ENCODE measurements at regions not wholly inside any gene's neighbourhood (a gene's known extent, or its start where the extent isn't known, plus 50 kb on each side); places are given as distances from the start of the nearest gene placed in this dataset.

- no peaks in the 10 kb centered on the region for H3K27me3 ChIP-seq
- no peak overlapping the region for H3K27ac ChIP-seq
- H3K4me1 ChIP-seq (ENCODE audit: low read depth) = peaks cover 17% of the 10 kb centered on the region
- H3K4me3 ChIP-seq = no peak overlapping the region
- no peak for TF ChIP-seq CTCF (IDR thresholded peaks at IDR 0.05; ENCODE audit: low read depth, low read length)
- no peak for DNase-seq (ENCODE audit: low read depth in 1 of 2, low spot score in 1 of 2)
- no peaks in the 10 kb centered on the region for H3K36me3 ChIP-seq
- no peaks in the 10 kb centered on the region for H3K9me3 ChIP-seq (ENCODE audit: low read depth)
Observed at GRCh38 chr3:177321819-177322218, 124.5 kb upstream of the TBL1XR1 start.

DNA sequence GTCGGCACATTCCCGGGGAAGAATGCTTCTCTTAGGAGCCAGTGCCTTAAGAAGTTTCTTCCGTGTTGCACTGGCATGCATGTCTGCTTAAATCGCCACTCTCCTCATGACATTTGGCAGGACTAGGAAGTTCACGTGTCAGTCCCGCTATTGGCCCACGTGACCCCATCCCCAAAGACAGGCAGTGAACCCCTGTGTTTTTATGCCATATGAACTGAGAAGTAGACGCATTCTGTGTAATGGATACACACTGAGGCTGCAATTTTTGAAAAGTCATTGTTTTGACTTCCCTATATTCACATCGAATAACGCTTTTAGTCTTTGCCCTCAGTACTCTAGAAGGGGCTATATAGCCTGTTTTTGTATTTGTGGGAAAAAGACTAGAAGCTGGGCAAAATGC is 125.6 kb upstream of the TBL1XR1 start:
- H3K9me3 ChIP-seq (ENCODE audit: low read depth) = no peaks in the 10 kb centered on the region
- no peak for TF ChIP-seq CTCF (IDR thresholded peaks at IDR 0.05; ENCODE audit: low read depth, low read length)
- no peaks in the 10 kb centered on the region for H3K27me3 ChIP-seq
- H3K36me3 ChIP-seq = no peaks in the 10 kb centered on the region
- H3K27ac ChIP-seq = no peak overlapping the region
- DNase-seq (ENCODE audit: low read depth in 1 of 2, low spot score in 1 of 2) = no peak
- peaks cover 17% of the 10 kb centered on the region for H3K4me1 ChIP-seq (ENCODE audit: low read depth)
- no peak overlapping the region for H3K4me3 ChIP-seq

GRCh38 chr3:177329854-177330253 is 132.6 kb upstream of the TBL1XR1 start:
- H3K27me3 ChIP-seq = no peaks in the 10 kb centered on the region
- H3K4me1 ChIP-seq (ENCODE audit: low read depth) = peaks cover 9% of the 10 kb centered on the region
- H3K9me3 ChIP-seq (ENCODE audit: low read depth) = no peaks in the 10 kb centered on the region
- no peaks in the 10 kb centered on the region for H3K36me3 ChIP-seq
- H3K27ac ChIP-seq = no peak overlapping the region
- no peak overlapping the region for H3K4me3 ChIP-seq
- no peak for TF ChIP-seq CTCF (IDR thresholded peaks at IDR 0.05; ENCODE audit: low read depth, low read length)
- DNase-seq (ENCODE audit: low read depth in 1 of 2, low spot score in 1 of 2) = no peak

- no peaks in the 10 kb centered on the region for H3K9me3 ChIP-seq (ENCODE audit: low read depth)
- H3K4me1 ChIP-seq (ENCODE audit: low read depth) = peaks cover 12% of the 10 kb centered on the region
- DNase-seq (ENCODE audit: low read depth in 1 of 2, low spot score in 1 of 2) = no peak
- no peak for TF ChIP-seq CTCF (IDR thresholded peaks at IDR 0.05; ENCODE audit: low read depth, low read length)
- H3K36me3 ChIP-seq = no peaks in the 10 kb centered on the region
- no peaks in the 10 kb centered on the region for H3K27me3 ChIP-seq
- no peak overlapping the region for H3K27ac ChIP-seq
- no peak overlapping the region for H3K4me3 ChIP-seq
Observed at GRCh38 chr3:177330779-177331178, 133.5 kb upstream of the TBL1XR1 start.

DNA sequence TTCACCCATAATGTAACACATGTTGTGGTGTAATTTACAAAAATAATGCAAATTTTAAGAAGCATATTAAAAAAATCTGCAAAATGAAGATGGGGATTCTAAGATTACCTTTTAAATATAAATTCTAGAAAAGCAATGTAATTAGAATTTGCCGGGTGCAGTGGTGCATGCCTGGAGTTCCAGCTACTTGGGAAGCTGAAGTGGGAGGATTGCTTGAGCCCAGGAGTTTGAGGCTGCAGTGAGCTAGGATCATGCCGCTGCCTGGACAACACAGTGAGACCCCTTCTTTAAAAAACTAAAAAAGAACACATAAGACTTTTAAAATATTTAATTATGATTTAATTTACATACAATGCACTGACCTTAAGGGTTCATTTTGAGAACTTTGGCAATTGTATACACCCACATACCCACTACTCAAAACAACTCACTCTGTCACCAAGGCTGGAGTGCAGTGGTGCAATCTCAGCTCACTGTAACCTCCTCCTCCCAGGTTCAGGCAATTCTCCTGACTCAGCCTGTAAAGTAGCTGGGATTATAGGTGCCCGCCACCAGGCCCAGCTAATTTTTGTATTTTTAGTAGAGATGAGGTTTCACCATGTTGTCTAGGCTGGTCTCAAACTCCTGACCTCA is 134.0 kb upstream of the TBL1XR1 start:
- no peak for DNase-seq (ENCODE audit: low read depth in 1 of 2, low spot score in 1 of 2)
- Histone ChIP-seq H3K4me1 (ENCODE audit: low read depth) (peaks cover 16% of the 10 kb centered on the region), H3K9me3 (ENCODE audit: low read depth) (no peaks in the 10 kb centered on the region), H3K4me3 (no peak overlapping the region), H3K27me3 (no peaks in the 10 kb centered on the region), H3K36me3 (no peaks in the 10 kb centered on the region), H3K27ac (no peak overlapping the region)
- TF ChIP-seq CTCF (IDR thresholded peaks at IDR 0.05; ENCODE audit: low read depth, low read length) = no peak
